ENCODE measurements at regions not wholly inside any gene's neighbourhood (a gene's known extent, or its start where the extent isn't known, plus 50 kb on each side); places are given as distances from the start of the nearest gene placed in this dataset.
"Not testable (repeated sequence)": the region's sequence is repeated elsewhere in the genome, so short reads cannot be mapped to it uniquely, and the experiment has no call there.

DNA sequence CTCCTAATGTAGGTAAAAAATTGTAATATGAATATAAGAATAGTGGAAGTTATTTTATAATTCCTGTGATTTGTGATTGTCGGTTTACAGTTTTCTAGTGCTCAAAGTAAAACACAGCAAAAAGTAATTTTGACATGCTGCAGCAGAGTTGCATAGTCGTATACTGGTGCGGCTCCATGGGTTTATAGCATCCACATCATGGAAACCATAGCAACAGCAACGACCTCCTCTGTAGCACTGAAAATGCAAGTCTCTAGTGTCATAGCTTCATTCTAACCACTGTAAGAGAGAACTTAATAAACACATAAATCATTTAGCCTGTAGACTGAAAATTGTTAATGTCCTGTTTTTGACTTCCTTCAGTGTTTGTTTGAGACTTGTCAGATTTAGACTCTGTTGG, 574.3 kb downstream of the KCNH5 start:
- H3K4me3 ChIP-seq (ENCODE audit: low read depth, low read length), result no peak overlapping the region
- no peak for DNase-seq (ENCODE audit: low read depth)
- TF ChIP-seq, protein P1, sequence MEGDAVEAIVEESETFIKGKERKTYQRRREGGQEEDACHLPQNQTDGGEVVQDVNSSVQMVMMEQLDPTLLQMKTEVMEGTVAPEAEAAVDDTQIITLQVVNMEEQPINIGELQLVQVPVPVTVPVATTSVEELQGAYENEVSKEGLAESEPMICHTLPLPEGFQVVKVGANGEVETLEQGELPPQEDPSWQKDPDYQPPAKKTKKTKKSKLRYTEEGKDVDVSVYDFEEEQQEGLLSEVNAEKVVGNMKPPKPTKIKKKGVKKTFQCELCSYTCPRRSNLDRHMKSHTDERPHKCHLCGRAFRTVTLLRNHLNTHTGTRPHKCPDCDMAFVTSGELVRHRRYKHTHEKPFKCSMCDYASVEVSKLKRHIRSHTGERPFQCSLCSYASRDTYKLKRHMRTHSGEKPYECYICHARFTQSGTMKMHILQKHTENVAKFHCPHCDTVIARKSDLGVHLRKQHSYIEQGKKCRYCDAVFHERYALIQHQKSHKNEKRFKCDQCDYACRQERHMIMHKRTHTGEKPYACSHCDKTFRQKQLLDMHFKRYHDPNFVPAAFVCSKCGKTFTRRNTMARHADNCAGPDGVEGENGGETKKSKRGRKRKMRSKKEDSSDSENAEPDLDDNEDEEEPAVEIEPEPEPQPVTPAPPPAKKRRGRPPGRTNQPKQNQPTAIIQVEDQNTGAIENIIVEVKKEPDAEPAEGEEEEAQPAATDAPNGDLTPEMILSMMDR (IDR thresholded peaks at IDR 0.05; ENCODE audit: insufficient read depth, low read depth, low read length), result no peak

GRCh38 chr14:62491146-62491545, 554.1 kb downstream of the KCNH5 start:
- no peak for DNase-seq (ENCODE audit: low read depth)
- TF ChIP-seq, protein P1 (IDR thresholded peaks at IDR 0.05; ENCODE audit: insufficient read depth, low read depth, low read length), result no peak
- no peak overlapping the region for H3K4me3 ChIP-seq (ENCODE audit: low read depth, low read length)

- TF ChIP-seq, protein P1 (IDR thresholded peaks at IDR 0.05; ENCODE audit: insufficient read depth, low read depth, low read length), result no peak
- H3K4me3 ChIP-seq (ENCODE audit: low read depth, low read length), result no peak overlapping the region
- DNase-seq (ENCODE audit: low read depth), result no peak
Measured at GRCh38 chr14:62497708-62498107, 547.5 kb downstream of the KCNH5 start.

- no peak for DNase-seq (ENCODE audit: low read depth)
- H3K4me3 ChIP-seq (ENCODE audit: low read depth, low read length), result no peak overlapping the region
- TF ChIP-seq, protein P1 (IDR thresholded peaks at IDR 0.05; ENCODE audit: insufficient read depth, low read depth, low read length), result no peak
Measured at GRCh38 chr14:62501021-62501750, 544.1 kb downstream of the KCNH5 start.

- TF ChIP-seq, protein P1 (IDR thresholded peaks at IDR 0.05; ENCODE audit: insufficient read depth, low read depth, low read length), result no peak
- H3K4me3 ChIP-seq (ENCODE audit: low read depth, low read length), result no peak overlapping the region
- DNase-seq (ENCODE audit: low read depth), result no peak
Measured at GRCh38 chr14:62505045-62505444, 540.2 kb downstream of the KCNH5 start.

GRCh38 chr14:62521309-62521708, 523.9 kb downstream of the KCNH5 start:
- DNase-seq (ENCODE audit: low read depth); H3K4me3 ChIP-seq (ENCODE audit: low read depth, low read length): not testable (repeated sequence)

DNA sequence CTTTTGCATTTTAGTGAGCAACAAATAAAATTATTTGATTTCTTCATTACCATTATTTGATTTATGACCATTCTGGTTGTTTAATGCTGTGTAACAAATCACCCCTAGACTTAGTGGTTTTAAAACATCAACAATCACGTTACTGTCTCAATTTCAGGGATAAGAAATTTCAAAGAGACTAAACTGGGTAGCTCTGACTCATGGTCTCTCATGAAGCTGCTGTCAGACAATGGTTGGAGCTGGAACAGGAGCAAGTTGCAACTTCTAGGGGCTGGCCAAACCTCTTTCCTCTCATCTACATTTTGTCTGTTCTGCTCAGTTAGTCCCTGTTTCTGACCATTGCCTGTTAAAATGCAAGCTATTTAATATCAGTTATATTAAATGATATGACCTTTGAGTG, 517.0 kb downstream of the KCNH5 start:
- DNase-seq (ENCODE audit: low read depth), result no peak
- H3K4me3 ChIP-seq (ENCODE audit: low read depth, low read length), result no peak overlapping the region
- TF ChIP-seq, protein P1 (IDR thresholded peaks at IDR 0.05; ENCODE audit: insufficient read depth, low read depth, low read length), result no peak

Data from fibroblast of villous mesenchyme (primary cell).